HCT116 (cell line): ENCODE measurements at regions not wholly inside any gene's neighbourhood (a gene's known extent, or its start where the extent isn't known, plus 50 kb on each side); places are given as distances from the start of the nearest gene placed in this dataset.

ENCODE experiments used
- ATAC-seq: fragments of 200-7000 bp; cut with Tn5 transposase; 2 replicates; pipeline ENCODE4 v1.9.1; 2020; ENCODE audit warnings: mild to moderate bottlenecking, moderate library complexity
- BruUV-seq: library from RNA; stranded (reverse); fragments of 400-500 nt; replicated peaks from 2 replicates; lab custom pipeline; 2021; lab: Mats Ljungman, UMichigan
- CTCF ChIA-PET: fragments of 300-600 bp; sonication (Branson Sonifier 250); formaldehyde crosslinking; loops from one replicate; lab custom pipeline; 2021; ENCODE audit warnings: antibody characterized with exemption; lab: Charles Lee
- POLR2A ChIA-PET: fragments of 300-600, 350-600 bp; sonication (Branson Sonifier 250); formaldehyde crosslinking; loops from one replicate; lab custom pipeline; 2021; ENCODE audit warnings: antibody characterized with exemption; lab: Charles Lee
- RAD21 ChIA-PET, 2 experiments: fragments of 300-600 bp; sonication (Branson Sonifier 250); formaldehyde crosslinking; loops; one replicate each; lab custom pipeline; 2023; ENCODE audit warnings: low total read pairs in 2 of 2; ENCODE audit not compliant: uncharacterized antibody in 2 of 2, unreplicated experiment in 2 of 2, low non-redundant PET in 1 of 2; lab: Charles Lee
- DNase-seq: peaks from one replicate; pipeline ENCODE4 v3.0.0-alpha.2; 2010; ENCODE audit warnings: low read depth, low spot score
- H2AFZ ChIP-seq: fragments of 200-600 bp; shearing (Covaris generic), sonication (generic); 2 replicates; pipeline ENCODE4 v1.6.1; 2017; ENCODE audit warnings: low read depth, mixed run types, mixed read lengths, antibody characterized with exemption, low read length; ENCODE audit not compliant: poor library complexity, severe bottlenecking
- H3K27ac ChIP-seq: 2 replicates; pipeline ENCODE4 v1.5.1; 2012; ENCODE audit warnings: low read depth, low read length
- H3K27me3 ChIP-seq: fragments of 200-600 bp; sonication (generic); 2 replicates; pipeline ENCODE4 v1.6.1; 2016; ENCODE audit warnings: mixed run types, low read length, mixed read lengths; ENCODE audit not compliant: insufficient read depth
- H3K36me3 ChIP-seq, 2 experiments: fragments of 200-500 bp in 1 of 2; fragments of 200-600 bp in 1 of 2; sonication (Bioruptor generic) in 1 of 2; sonication (generic) in 1 of 2; 2 replicates each; pipeline versions ENCODE4 v1.5.1 to v1.6.1; 2014 to 2016; ENCODE audit warnings: low read length in 2 of 2, inconsistent platforms in 1 of 2, mixed read lengths in 1 of 2, mixed run types in 1 of 2; ENCODE audit not compliant: insufficient read depth in 2 of 2, control insufficient read depth in 1 of 2
- H3K4me1 ChIP-seq, 2 experiments: fragments of 200-600 bp in 1 of 2; sonication (generic) in 1 of 2; 2 replicates each; pipeline versions ENCODE4 v1.5.1 to v1.6.1; 2012 to 2017; ENCODE audit warnings: low read length in 2 of 2, inconsistent platforms in 1 of 2, mild to moderate bottlenecking in 1 of 2, mixed read lengths in 1 of 2, mixed run types in 1 of 2, moderate library complexity in 1 of 2; ENCODE audit not compliant: insufficient read depth in 2 of 2, control insufficient read depth in 1 of 2
- H3K4me2 ChIP-seq: fragments of 200-600 bp; sonication (generic); 2 replicates; pipeline ENCODE4 v1.6.1; 2017; ENCODE audit warnings: mixed run types, low read length, mixed read lengths
- H3K4me3 ChIP-seq, 2 experiments: fragments of 200-600 bp in 1 of 2; sonication (generic) in 1 of 2; replicated peaks in 1 of 2; 2 replicates each; pipeline ENCODE4 v1.5.1; 2011 to 2016; ENCODE audit warnings: low read length in 2 of 2, control low read depth in 1 of 2, low read depth in 1 of 2, mild to moderate bottlenecking in 1 of 2, mixed read lengths in 1 of 2, mixed run types in 1 of 2
- H3K79me2 ChIP-seq: fragments of 200-600 bp; sonication (generic); 2 replicates; pipeline ENCODE4 v1.6.1; 2017; ENCODE audit warnings: mild to moderate bottlenecking, mixed run types, low read length, moderate library complexity, mixed read lengths; ENCODE audit not compliant: insufficient read depth
- H3K9ac ChIP-seq: fragments of 200-600 bp; sonication (generic); 2 replicates; pipeline ENCODE4 v1.6.1; 2016; ENCODE audit warnings: low read length, mixed read lengths
- H3K9me2 ChIP-seq: fragments of 200-600 bp; sonication (generic), shearing (Covaris generic); 2 replicates; pipeline ENCODE4 v1.6.1; 2017; ENCODE audit warnings: mixed run types, mild to moderate bottlenecking, moderate library complexity; ENCODE audit not compliant: insufficient read depth
- H3K9me3 ChIP-seq, 2 experiments: fragments of 200-500 bp in 1 of 2; fragments of 200-600 bp in 1 of 2; sonication (Bioruptor generic) in 1 of 2; sonication (generic) in 1 of 2; 2 replicates each; pipeline ENCODE4 v1.6.1; 2014 to 2017; ENCODE audit warnings: low read length in 2 of 2, mixed read lengths in 2 of 2, inconsistent platforms in 1 of 2, low read depth in 1 of 2, mild to moderate bottlenecking in 1 of 2, mixed run types in 1 of 2, moderate library complexity in 1 of 2; ENCODE audit not compliant: control insufficient read depth in 1 of 2, insufficient read depth in 1 of 2
- H4K20me1 ChIP-seq: fragments of 200-600 bp; sonication (generic), shearing (Covaris generic); 2 replicates; pipeline ENCODE4 v1.6.1; 2017; ENCODE audit warnings: mixed run types, mild to moderate bottlenecking, moderate library complexity; ENCODE audit not compliant: insufficient read depth
- ATF3 ChIP-seq: IDR thresholded peaks from 2 replicates; pipeline ENCODE4 v1.6.1; 2012
- CBX3 ChIP-seq: IDR thresholded peaks from 2 replicates; pipeline ENCODE4 v1.6.1; 2012; ENCODE audit warnings: low read depth
- CEBPB ChIP-seq: IDR thresholded peaks from 2 replicates; pipeline ENCODE4 v1.6.1; 2012; ENCODE audit warnings: low read depth
- EGR1 ChIP-seq: IDR thresholded peaks from 2 replicates; pipeline ENCODE4 v1.6.1; 2012; ENCODE audit warnings: low read depth
- EZH2phosphoT487 ChIP-seq: fragments of 200-600 bp; IDR thresholded peaks from 2 replicates; pipeline ENCODE4 v1.6.1; 2018; ENCODE audit warnings: antibody characterized with exemption, borderline replicate concordance
- JUND ChIP-seq: IDR thresholded peaks from 2 replicates; pipeline ENCODE4 v1.6.1; 2012
- POLR2AphosphoS5 ChIP-seq: IDR thresholded peaks from 2 replicates; pipeline ENCODE4 v1.6.1; 2011; ENCODE audit warnings: mild to moderate bottlenecking, low read depth, low read length, moderate library complexity
- RAD21 ChIP-seq: IDR thresholded peaks from 2 replicates; pipeline ENCODE4 v1.6.1; 2012; ENCODE audit warnings: low read depth, mild to moderate bottlenecking
- REST ChIP-seq: IDR thresholded peaks from 2 replicates; pipeline ENCODE4 v1.6.1; 2012; ENCODE audit warnings: low read depth
- SIN3A ChIP-seq: IDR thresholded peaks from 2 replicates; pipeline ENCODE4 v1.6.1; 2012; ENCODE audit warnings: low read depth
- SP1 ChIP-seq: IDR thresholded peaks from 2 replicates; pipeline ENCODE4 v1.6.1; 2012; ENCODE audit warnings: low read depth
- SRF ChIP-seq: IDR thresholded peaks from 2 replicates; pipeline ENCODE4 v1.6.1; 2012; ENCODE audit warnings: low read depth
- ZFX ChIP-seq: fragments of 450-650 bp; IDR thresholded peaks from 2 replicates; pipeline ENCODE4 v1.6.1; 2017
- ZNF274 ChIP-seq: fragments of 200-500 bp; sonication (Bioruptor generic); IDR thresholded peaks from 2 replicates; pipeline ENCODE4 v1.6.1; 2014; ENCODE audit warnings: mild to moderate bottlenecking, low read depth, low read length, inconsistent platforms
- intact Hi-C: fragments of 100-400 bp; cut with micrococcal nuclease; formaldehyde crosslinking; loops from 2 replicates; pipeline ENCODE4 v1.10.0; 2022

- Histone ChIP-seq H3K27me3 (no peaks in the 10 kb centered on the region; the same call in 1 of the 2 replicates), H3K79me2 (no peaks in the 10 kb centered on the region), H3K9me3 (no peaks in the 10 kb centered on the region), H3K9ac (no peak overlapping the region), H2AFZ (no peak overlapping the region), H3K27ac (no peak overlapping the region), H3K4me1 (peaks cover 9 to 12% of the 10 kb centered on the region in 2 experiments), H3K4me2 (no peak overlapping the region), H3K4me3 (no peak overlapping the region), H3K36me3 (no peaks in the 10 kb centered on the region), H3K9me2 (no peaks in the 10 kb centered on the region), H4K20me1 (no peaks in the 10 kb centered on the region)
- intact Hi-C loops = no loop called here
- DNase-seq (no peak), ATAC-seq (no peak)
- ChIA-PET POLR2A (no interaction called here), RAD21 (no interaction called here), CTCF (no interaction called here)
- TF ChIP-seq EZH2phosphoT487 (no peak), CEBPB (no peak), JUND (no peak), ATF3 (no peak), RAD21 (no peak), REST (no peak), SP1 (no peak), EGR1 (no peak), SRF (no peak), ZNF274 (no peak), POLR2AphosphoS5 (no peak), CBX3 (no peak), SIN3A (no peak), ZFX (no peak)
- no TSS peak for BruUV-seq
Measured at GRCh38 chr2:19122220-19122619, 236.2 kb downstream of the OSR1 start.
